GM23338 (cell line): ENCODE measurements at regions not wholly inside any gene's neighbourhood (a gene's known extent, or its start where the extent isn't known, plus 50 kb on each side); places are given as distances from the start of the nearest gene placed in this dataset.

Experiments used
- ATAC-seq: fragments of 200-7000 bp; cut with Tn5 transposase; 3 replicates; pipeline ENCODE4 v1.9.1; 2020
- DNase-seq: peaks from one replicate; pipeline ENCODE4 v3.0.0-alpha.2; 2015; ENCODE audit warnings: low spot score
- H2AFZ ChIP-seq: fragments of 200-600 bp; sonication (generic); 2 replicates; pipeline ENCODE4 v1.8.0; 2016; ENCODE audit warnings: antibody characterized with exemption, mild to moderate bottlenecking, moderate library complexity
- H3F3A ChIP-seq: fragments of 200-600 bp; sonication (generic); replicated peaks from 2 replicates; pipeline ENCODE4 v1.8.0; 2017; ENCODE audit warnings: antibody characterized with exemption, mixed run types, low read depth
- H3K27ac ChIP-seq: fragments of 200-600 bp; sonication (generic); 2 replicates; pipeline ENCODE4 v1.6.1; 2016; ENCODE audit warnings: low read depth
- H3K27me3 ChIP-seq: fragments of 200-600 bp; sonication (generic); 2 replicates; pipeline ENCODE4 v1.8.0; 2016; ENCODE audit warnings: mild to moderate bottlenecking, mixed run types, moderate library complexity; ENCODE audit not compliant: insufficient read depth
- H3K36me3 ChIP-seq: fragments of 200-600 bp; sonication (generic); 2 replicates; pipeline ENCODE4 v1.8.0; 2016; ENCODE audit warnings: mild to moderate bottlenecking; ENCODE audit not compliant: insufficient read depth
- H3K4me1 ChIP-seq: fragments of 200-600 bp; sonication (generic); 2 replicates; pipeline ENCODE4 v1.8.0; 2016; ENCODE audit warnings: mild to moderate bottlenecking, moderate library complexity; ENCODE audit not compliant: insufficient read depth
- H3K4me2 ChIP-seq: fragments of 200-600 bp; sonication (generic); 2 replicates; pipeline ENCODE4 v1.7.1; 2017; ENCODE audit warnings: mixed run types
- H3K4me3 ChIP-seq: fragments of 200-600 bp; sonication (generic); 2 replicates; pipeline ENCODE4 v1.6.1; 2016; ENCODE audit warnings: mixed run types
- H3K79me2 ChIP-seq: fragments of 200-600 bp; sonication (generic); replicated peaks from 2 replicates; pipeline ENCODE4 v1.8.0; 2017; ENCODE audit warnings: mild to moderate bottlenecking; ENCODE audit not compliant: insufficient read depth
- H3K9me2 ChIP-seq: fragments of 200-600 bp; sonication (generic); 2 replicates; pipeline ENCODE4 v1.8.0; 2017; ENCODE audit not compliant: insufficient read depth
- H4K20me1 ChIP-seq: fragments of 200-600 bp; sonication (generic); replicated peaks from 2 replicates; pipeline ENCODE4 v1.8.0; 2017; ENCODE audit warnings: mild to moderate bottlenecking; ENCODE audit not compliant: insufficient read depth
- H3K27ac Mint-ChIP-seq: 2 replicates; pipeline ENCODE4 v1.8.0; 2020; ENCODE audit warnings: inconsistent platforms, mild to moderate bottlenecking, moderate library complexity, mixed read lengths
- H3K27me3 Mint-ChIP-seq: 3 replicates; pipeline ENCODE4 v1.8.0; 2022; ENCODE audit warnings: low read depth, mild to moderate bottlenecking, moderate library complexity, mixed read lengths, inconsistent platforms; ENCODE audit not compliant: insufficient read depth, poor library complexity
- H3K36me3 Mint-ChIP-seq: 3 replicates; pipeline ENCODE4 v1.8.0; 2021; ENCODE audit warnings: low read depth, mild to moderate bottlenecking, inconsistent platforms, moderate library complexity, mixed read lengths
- H3K4me1 Mint-ChIP-seq: 3 replicates; pipeline ENCODE4 v1.8.0; 2020; ENCODE audit warnings: mild to moderate bottlenecking, inconsistent platforms, mixed read lengths
- H3K4me3 Mint-ChIP-seq: 3 replicates; pipeline ENCODE4 v1.8.0; 2021; ENCODE audit warnings: moderate library complexity, mild to moderate bottlenecking, inconsistent platforms, mixed read lengths
- H3K9me3 Mint-ChIP-seq: 3 replicates; pipeline ENCODE4 v1.8.0; 2020; ENCODE audit warnings: moderate library complexity, mild to moderate bottlenecking, inconsistent platforms, mixed read lengths
- CREB1 ChIP-seq: fragments of 250-450 bp; sonication (Bioruptor Pico); IDR thresholded peaks from 2 replicates; pipeline ENCODE4 v1.5.0; 2020; ENCODE audit warnings: low read depth, mild to moderate bottlenecking, moderate library complexity
- CTCF ChIP-seq, 2 experiments: fragments of 200-600 bp in 1 of 2; sonication (generic) in 1 of 2; conservative IDR thresholded peaks; 2 replicates each; pipeline versions ENCODE4 v1.5.1 to v1.6.1; 2016 to 2017; ENCODE audit warnings: antibody characterized with exemption in 2 of 2, low read depth in 2 of 2, mild to moderate bottlenecking in 2 of 2, moderate library complexity in 1 of 2
- EZH2 ChIP-seq: fragments of 200-600 bp; sonication (generic); IDR thresholded peaks from one replicate; pipeline ENCODE4 v1.8.0; 2017; ENCODE audit warnings: antibody characterized with exemption, mild to moderate bottlenecking, low read depth; ENCODE audit not compliant: unreplicated experiment
- EZH2phosphoT487 ChIP-seq: fragments of 200-600 bp; sonication (generic); IDR thresholded peaks from one replicate; pipeline ENCODE4 v1.8.1; 2018; ENCODE audit warnings: antibody characterized with exemption; ENCODE audit not compliant: unreplicated experiment
- NANOG ChIP-seq: IDR thresholded peaks from 2 replicates; pipeline ENCODE4 v1.6.1; 2016; ENCODE audit warnings: antibody characterized with exemption, borderline replicate concordance
- STAT1 ChIP-seq: IDR thresholded peaks from one replicate; pipeline ENCODE4 v1.6.1; 2016; ENCODE audit warnings: antibody characterized with exemption; ENCODE audit not compliant: unreplicated experiment
- ZNF114 ChIP-seq: fragments of 250-450 bp; sonication (Bioruptor Pico); IDR thresholded peaks from 2 replicates; pipeline ENCODE4 v1.5.0; 2020; ENCODE audit warnings: mild to moderate bottlenecking, moderate library complexity
- ZNF331 ChIP-seq: fragments of 250-450 bp; sonication (Bioruptor Pico); IDR thresholded peaks from 2 replicates; pipeline ENCODE4 v1.5.0; 2020; ENCODE audit warnings: low read depth, mild to moderate bottlenecking, moderate library complexity
- ZNF462 ChIP-seq: fragments of 250-450 bp; sonication (Bioruptor Pico); IDR thresholded peaks from 2 replicates; pipeline ENCODE4 v1.5.0; 2020; ENCODE audit warnings: mild to moderate bottlenecking, moderate library complexity

GRCh38 chr18:77857678-77858655, 608.3 kb downstream of the GALR1 start:
- Histone ChIP-seq H3K4me3 (no peak overlapping the region), H3K79me2 (no peaks in the 10 kb centered on the region), H3K9me2 (no peaks in the 10 kb centered on the region), H3F3A (no peaks in the 10 kb centered on the region), H3K4me1 (no peaks in the 10 kb centered on the region), H3K36me3 (peaks cover 4% of the 10 kb centered on the region; the same call in 1 of the 2 replicates), H3K4me2 (no peak overlapping the region), H2AFZ (no peak overlapping the region), H3K27ac (no peak overlapping the region), H4K20me1 (no peaks in the 10 kb centered on the region), H3K27me3 (no peaks in the 10 kb centered on the region)
- Mint-ChIP-seq H3K27me3 (peaks cover 9% of the 10 kb centered on the region), H3K4me1 (no peaks in the 10 kb centered on the region), H3K36me3 (peaks cover 36% of the 10 kb centered on the region), H3K9me3 (peaks cover 93% of the 10 kb centered on the region), H3K27ac (no peak overlapping the region), H3K4me3 (no peak overlapping the region)
- TF ChIP-seq CREB1 (CRISPR knock-in tag): no peak
- no peak for TF ChIP-seq EZH2phosphoT487
- TF ChIP-seq ZNF114 (CRISPR knock-in tag): no peak
- ATAC-seq: no peak
- DNase-seq: no peak

- no peaks in the 10 kb centered on the region for H3K9me2 ChIP-seq
- no peak overlapping the region for H2AFZ ChIP-seq
- no peaks in the 10 kb centered on the region for H3K79me2 ChIP-seq
- ATAC-seq: no peak
- no peak overlapping the region for H3K4me3 ChIP-seq
- no peaks in the 10 kb centered on the region for H4K20me1 ChIP-seq
- H3K4me2 ChIP-seq: no peak overlapping the region
- Mint-ChIP-seq H3K27me3 (peaks cover 7% of the 10 kb centered on the region), H3K27ac (no peak overlapping the region), H3K9me3 (peaks cover 93% of the 10 kb centered on the region), H3K4me1 (no peaks in the 10 kb centered on the region), H3K36me3 (peaks cover 34% of the 10 kb centered on the region), H3K4me3 (no peak overlapping the region)
- DNase-seq: no peak
- peaks cover 7% of the 10 kb centered on the region; the same call in 1 of the 2 replicates for H3K36me3 ChIP-seq
- H3K27ac ChIP-seq: no peak overlapping the region
- no peaks in the 10 kb centered on the region for H3K27me3 ChIP-seq
- no peaks in the 10 kb centered on the region for H3F3A ChIP-seq
- no peaks in the 10 kb centered on the region for H3K4me1 ChIP-seq
- TF ChIP-seq ZNF462 (CRISPR knock-in tag) (no peak), CTCF (conservative IDR thresholded peaks at IDR 0.05; ENCODE audit: low read depth in 2 of 2) (no peak), ZNF331 (CRISPR knock-in tag) (no peak), EZH2phosphoT487 (no peak), EZH2 (no peak), CREB1 (CRISPR knock-in tag) (no peak), STAT1 (no peak), ZNF114 (CRISPR knock-in tag) (no peak), NANOG (no peak)
Observed at GRCh38 chr18:77859634-77860033, 610.0 kb downstream of the GALR1 start.
